GM12878 (cell line): ENCODE measurements at regions not wholly inside any gene's neighbourhood (a gene's known extent, or its start where the extent isn't known, plus 50 kb on each side); places are given as distances from the start of the nearest gene placed in this dataset.

Experiments
- ATAC-seq: fragments of 200-7000 bp; cut with Tn5 transposase; 3 replicates; pipeline ENCODE4 v1.9.1; 2020; ENCODE audit warnings: mild to moderate bottlenecking, moderate library complexity
- BruUV-seq: library from RNA; stranded (reverse); fragments of 400-500 nt; replicated peaks from 2 replicates; lab custom pipeline; 2021; lab: Mats Ljungman, UMichigan
- CTCF ChIA-PET: fragments of 300-600 bp; sonication (Branson Sonifier 250); formaldehyde crosslinking; extraction: SDS; loops from one replicate; lab custom pipeline; 2021; ENCODE audit warnings: inconsistent platforms; lab: Yijun Ruan, JAX
- POLR2A ChIA-PET: fragments of 350-600 bp; formaldehyde crosslinking; extraction: SDS; loops from one replicate; lab custom pipeline; 2021; ENCODE audit warnings: inconsistent platforms; lab: Charles Lee
- RAD21 ChIA-PET: fragments of 300-600 bp; sonication (Branson Sonifier 250); formaldehyde crosslinking; loops from one replicate; lab custom pipeline; 2023; ENCODE audit warnings: antibody characterized with exemption; ENCODE audit not compliant: unreplicated experiment; lab: Charles Lee
- SMC1A ChIA-PET: fragments of 300-600 bp; sonication (Branson Sonifier 250); formaldehyde crosslinking; loops from one replicate; lab custom pipeline; 2023; ENCODE audit not compliant: unreplicated experiment, uncharacterized antibody; lab: Charles Lee
- DNase-seq: peaks from one replicate; pipeline ENCODE4 v3.0.0-alpha.2; 2011; ENCODE audit warnings: low read depth, low spot score
- FAIRE-seq: peaks from 3 replicates; lab custom pipeline; 2011; peaks lifted over from hg19 to GRCh38; lab: Jason Lieb, UNC
- H2AFZ ChIP-seq: 2 replicates; pipeline ENCODE4 v1.6.0; 2011; ENCODE audit warnings: low read depth, low read length, control low read depth; ENCODE audit not compliant: control insufficient read depth
- H3K27ac ChIP-seq: 2 replicates; pipeline ENCODE4 v1.5.1; 2011; ENCODE audit warnings: control low read depth; ENCODE audit not compliant: control insufficient read depth, insufficient read depth
- H3K27me3 ChIP-seq, 2 experiments: replicated peaks in 1 of 2; 2 replicates each; pipeline versions ENCODE4 v1.6.0 to v1.6.1; 2011; ENCODE audit warnings: low read length in 1 of 2; ENCODE audit not compliant: control insufficient read depth in 2 of 2, insufficient read depth in 2 of 2
- H3K36me3 ChIP-seq, 2 experiments: 2 replicates each; pipeline ENCODE4 v1.5.1; 2011; ENCODE audit warnings: low read length in 1 of 2; ENCODE audit not compliant: control insufficient read depth in 2 of 2, insufficient read depth in 2 of 2
- H3K4me1 ChIP-seq: 2 replicates; pipeline ENCODE4 v1.6.1; 2011; ENCODE audit warnings: mild to moderate bottlenecking, low read length, moderate library complexity, mixed read lengths; ENCODE audit not compliant: control insufficient read depth, insufficient read depth
- H3K4me2 ChIP-seq: 2 replicates; pipeline ENCODE4 v1.6.0; 2011; ENCODE audit warnings: control low read depth; ENCODE audit not compliant: control insufficient read depth, insufficient read depth
- H3K4me3 ChIP-seq: fragments of 200-600 bp; sonication (generic); 2 replicates; pipeline ENCODE4 v1.5.1; 2016
- H3K79me2 ChIP-seq: 2 replicates; pipeline ENCODE4 v1.6.0; 2011; ENCODE audit warnings: low read length; ENCODE audit not compliant: control insufficient read depth, insufficient read depth
- H3K9ac ChIP-seq: 2 replicates; pipeline ENCODE4 v1.8.0; 2011; ENCODE audit warnings: low read length, control low read depth, mixed read lengths; ENCODE audit not compliant: control insufficient read depth, insufficient read depth
- H3K9me3 ChIP-seq: replicated peaks from 3 replicates; pipeline ENCODE4 v1.5.1; 2011; ENCODE audit warnings: mild to moderate bottlenecking, low read length; ENCODE audit not compliant: control insufficient read depth, insufficient read depth
- H4K20me1 ChIP-seq: 2 replicates; pipeline ENCODE4 v1.6.0; 2011; ENCODE audit not compliant: control insufficient read depth, insufficient read depth
- CBFB ChIP-seq: IDR thresholded peaks from 2 replicates; pipeline ENCODE4 v1.6.1; 2016; ENCODE audit warnings: antibody characterized with exemption, low read depth
- CREM ChIP-seq: IDR thresholded peaks from 2 replicates; pipeline ENCODE4 v1.6.1; 2014; ENCODE audit warnings: antibody characterized with exemption, low read depth
- FOS ChIP-seq: IDR thresholded peaks from 3 replicates; pipeline ENCODE4 v1.6.1; 2011; ENCODE audit warnings: borderline replicate concordance; ENCODE audit not compliant: insufficient read length; ENCODE audit errors: extremely low read depth
- NR2C1 ChIP-seq: fragments of 450-650 bp; IDR thresholded peaks from 2 replicates; pipeline ENCODE4 v1.6.1; 2017; ENCODE audit warnings: antibody characterized with exemption, mild to moderate bottlenecking, moderate library complexity
- NR2F1 ChIP-seq: fragments of 450-650 bp; conservative IDR thresholded peaks from 2 replicates; pipeline ENCODE4 v1.6.1; 2017; ENCODE audit warnings: mild to moderate bottlenecking
- RAD21 ChIP-seq: IDR thresholded peaks from 2 replicates; pipeline ENCODE4 v1.6.1; 2011; ENCODE audit warnings: mild to moderate bottlenecking, low read depth, low read length, moderate library complexity; ENCODE audit not compliant: insufficient read depth
- RUNX3 ChIP-seq: IDR thresholded peaks from 2 replicates; pipeline ENCODE4 v1.6.1; 2012; ENCODE audit warnings: low read length, inconsistent platforms
- SKIL ChIP-seq: fragments of 450-650 bp; IDR thresholded peaks from 2 replicates; pipeline ENCODE4 v1.6.1; 2017; ENCODE audit warnings: mild to moderate bottlenecking, low read depth, inconsistent platforms; ENCODE audit not compliant: poor library complexity, severe bottlenecking
- ZNF207 ChIP-seq: fragments of 450-650 bp; IDR thresholded peaks from 2 replicates; pipeline ENCODE4 v1.6.1; 2014; ENCODE audit warnings: antibody characterized with exemption, mild to moderate bottlenecking, borderline replicate concordance
- WGBS: methylation state at CpG from one replicate; pipeline ENCODE4 v1.1.6; 2016; ENCODE audit warnings: low lambda C conversion rate; ENCODE audit not compliant: insufficient replicate concordance, insufficient coverage; ENCODE audit errors: missing lambda C conversion rate; 5-methylcytosine and 5-hydroxymethylcytosine counted together
- in situ Hi-C: fragments of 300-500 bp; cut with MboI; formaldehyde crosslinking; loops from 9 replicates; pipeline ENCODE4 v1.14.3; 2018; ENCODE audit warnings: mixed read lengths
- intact Hi-C: fragments of 100-400 bp; cut with micrococcal nuclease; formaldehyde crosslinking; loops from one replicate; pipeline ENCODE4 v1.14.2; 2022; ENCODE audit not compliant: unreplicated experiment
- TF ChIP-seq, protein P1 (sequence below), 3 experiments: IDR thresholded peaks in 2 of 3; conservative IDR thresholded peaks in 1 of 3; 2 replicates each; pipeline ENCODE4 v1.5.1; 2011; ENCODE audit warnings: low read depth in 3 of 3, low read length in 3 of 3, mild to moderate bottlenecking in 3 of 3, control low read depth in 2 of 3, moderate library complexity in 2 of 3, inconsistent platforms in 1 of 3, mixed read lengths in 1 of 3; ENCODE audit not compliant: control insufficient read depth in 2 of 3, insufficient read depth in 1 of 3; ENCODE audit errors: extremely low read depth in 1 of 3

GRCh38 chr17:71084838-71085237 is 915.5 kb downstream of the KCNJ2 start:
- POLR2A ChIA-PET = no interaction called here
- no peak overlapping the region for H3K9ac ChIP-seq
- ATAC-seq (no peak), DNase-seq (no peak), FAIRE-seq (no peak)
- no peak overlapping the region for H3K4me2 ChIP-seq
- H3K79me2 ChIP-seq = no peaks in the 10 kb centered on the region
- WGBS = 78% methylated on average over 3 of the region's 3 CpGs
- BruUV-seq = no TSS peak
- H4K20me1 ChIP-seq = no peaks in the 10 kb centered on the region
- RAD21 ChIA-PET = interaction anchor here (0.6 to 3.5 kb wide), 3 partner anchors 110 to 1547 kb away, joined by 3 to 19 read pairs (median 3); no protein-coding TSS in a partner anchor
- no peaks in the 10 kb centered on the region for H3K27me3 ChIP-seq
- no peak overlapping the region for H3K4me3 ChIP-seq
- no peaks in the 10 kb centered on the region for H3K9me3 ChIP-seq
- CTCF ChIA-PET = interaction anchor here (0.9 to 2.1 kb wide), 5 partner anchors 139 to 447 kb away, joined by 3 to 16 read pairs (median 4); no protein-coding TSS in a partner anchor
- TF ChIP-seq NR2C1 = no peak
- H2AFZ ChIP-seq = no peak overlapping the region
- no peak overlapping the region for H3K27ac ChIP-seq
- H3K4me1 ChIP-seq = no peaks in the 10 kb centered on the region
- SMC1A ChIA-PET = interaction anchor here (1.4 kb wide), 1 partner anchor 318 kb away, joined by 5 read pairs; no protein-coding TSS in a partner anchor
- in situ Hi-C loops (no loop called here), intact Hi-C loops (loop anchor here (2.0 to 5.0 kb wide), 3 partner anchors 318 to 448 kb away; no protein-coding TSS in a partner anchor)
- H3K36me3 ChIP-seq = no peaks in the 10 kb centered on the region

- Histone ChIP-seq H3K4me1 (no peaks in the 10 kb centered on the region), H3K27ac (no peak overlapping the region), H3K4me3 (no peak overlapping the region), H3K79me2 (no peaks in the 10 kb centered on the region), H3K36me3 (no peaks in the 10 kb centered on the region), H2AFZ (no peak overlapping the region), H3K9ac (no peak overlapping the region), H3K4me2 (no peak overlapping the region), H3K27me3 (no peaks in the 10 kb centered on the region), H3K9me3 (no peaks in the 10 kb centered on the region), H4K20me1 (no peaks in the 10 kb centered on the region)
- FAIRE-seq (no peak), DNase-seq (no peak), ATAC-seq (peak; percentile 63)
- no peak for TF ChIP-seq CREM
- TF ChIP-seq NR2C1 = 0 out of 2 replicates have a peak, but pooled peaks have one; percentile 29
- TF ChIP-seq NR2F1 = peak; percentile 67
- TF ChIP-seq, protein P1, sequence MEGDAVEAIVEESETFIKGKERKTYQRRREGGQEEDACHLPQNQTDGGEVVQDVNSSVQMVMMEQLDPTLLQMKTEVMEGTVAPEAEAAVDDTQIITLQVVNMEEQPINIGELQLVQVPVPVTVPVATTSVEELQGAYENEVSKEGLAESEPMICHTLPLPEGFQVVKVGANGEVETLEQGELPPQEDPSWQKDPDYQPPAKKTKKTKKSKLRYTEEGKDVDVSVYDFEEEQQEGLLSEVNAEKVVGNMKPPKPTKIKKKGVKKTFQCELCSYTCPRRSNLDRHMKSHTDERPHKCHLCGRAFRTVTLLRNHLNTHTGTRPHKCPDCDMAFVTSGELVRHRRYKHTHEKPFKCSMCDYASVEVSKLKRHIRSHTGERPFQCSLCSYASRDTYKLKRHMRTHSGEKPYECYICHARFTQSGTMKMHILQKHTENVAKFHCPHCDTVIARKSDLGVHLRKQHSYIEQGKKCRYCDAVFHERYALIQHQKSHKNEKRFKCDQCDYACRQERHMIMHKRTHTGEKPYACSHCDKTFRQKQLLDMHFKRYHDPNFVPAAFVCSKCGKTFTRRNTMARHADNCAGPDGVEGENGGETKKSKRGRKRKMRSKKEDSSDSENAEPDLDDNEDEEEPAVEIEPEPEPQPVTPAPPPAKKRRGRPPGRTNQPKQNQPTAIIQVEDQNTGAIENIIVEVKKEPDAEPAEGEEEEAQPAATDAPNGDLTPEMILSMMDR (IDR thresholded peaks at IDR 0.05 in 2 of 3, conservative IDR thresholded peaks at IDR 0.05 in 1 of 3; ENCODE audit: control insufficient read depth in 2 of 3, extremely low read depth in 1 of 3, insufficient read depth in 1 of 3, low read depth in 3 of 3, low read length in 3 of 3) = peak; percentile 20 to 37 (median 34); a peak in 3 of 6 replicates
- TF ChIP-seq RUNX3 = no peak
- no peak for TF ChIP-seq ZNF207
- peak; percentile 56 for TF ChIP-seq RAD21
- TF ChIP-seq CBFB = no peak
- TF ChIP-seq FOS = no peak
- no peak for TF ChIP-seq SKIL
- BruUV-seq = no TSS peak
- ChIA-PET SMC1A (interaction anchor here (1.6 kb wide), 1 partner anchor 318 kb away, joined by 4 read pairs; no protein-coding TSS in a partner anchor), POLR2A (no interaction called here), CTCF (interaction anchor here (0.9 to 2.1 kb wide), 6 partner anchors 140 to 1455 kb away, joined by 3 to 16 read pairs (median 4); no protein-coding TSS in a partner anchor), RAD21 (interaction anchor here (0.6 to 3.5 kb wide), 2 partner anchors 318 to 1548 kb away, joined by 3 to 19 read pairs; no protein-coding TSS in a partner anchor)
- in situ Hi-C loops (no loop called here), intact Hi-C loops (loop anchor here (2.0 to 5.0 kb wide), 3 partner anchors 319 to 449 kb away; no protein-coding TSS in a partner anchor)
- 19% methylated on average over 5 of the region's 5 CpGs for WGBS
Observed at GRCh38 chr17:71085238-71086033, 916.1 kb downstream of the KCNJ2 start.
